ENCODE measurements at regions not wholly inside any gene's neighbourhood (a gene's known extent, or its start where the extent isn't known, plus 50 kb on each side); places are given as distances from the start of the nearest gene placed in this dataset.

GRCh38 chr16:8391257-8391656 lies 199.1 kb downstream of the TMEM114 start:
- no peak for TF ChIP-seq CTCF (IDR thresholded peaks at IDR 0.05)
- TF ChIP-seq POLR2A (IDR thresholded peaks at IDR 0.05): no peak
- TF ChIP-seq POLR2AphosphoS5 (IDR thresholded peaks at IDR 0.05): no peak
